Panc1 (cell line): ENCODE measurements at regions not wholly inside any gene's neighbourhood (a gene's known extent, or its start where the extent isn't known, plus 50 kb on each side); places are given as distances from the start of the nearest gene placed in this dataset.

Source experiments
- ATAC-seq: fragments of 200-7000 bp; cut with Tn5 transposase; 2 replicates; pipeline ENCODE4 v1.9.1; 2020; ENCODE audit warnings: mild to moderate bottlenecking, moderate library complexity
- BruUV-seq: library from RNA; stranded (reverse); fragments of 400-500 nt; replicated peaks from 2 replicates; lab custom pipeline; 2021; lab: Mats Ljungman, UMichigan
- CTCF ChIA-PET: fragments of 300-600 bp; sonication (Branson Sonifier 250); formaldehyde crosslinking; loops from one replicate; lab custom pipeline; 2022; ENCODE audit warnings: antibody characterized with exemption; lab: Charles Lee
- POLR2A ChIA-PET: fragments of 300-600 bp; sonication (Branson Sonifier 250); formaldehyde crosslinking; loops from one replicate; lab custom pipeline; 2022; ENCODE audit warnings: antibody characterized with exemption; lab: Charles Lee
- DNase-seq: peaks from one replicate; pipeline ENCODE4 v3.0.0-alpha.2; 2010; ENCODE audit warnings: low read depth, low spot score
- H3K27ac ChIP-seq: 2 replicates; pipeline ENCODE4 v1.5.1; 2011; ENCODE audit warnings: mild to moderate bottlenecking, low read length, inconsistent platforms
- H3K27me3 ChIP-seq: fragments of 200-500 bp; sonication (Bioruptor generic); 2 replicates; pipeline ENCODE4 v1.6.0; 2014; ENCODE audit warnings: low read length, inconsistent platforms; ENCODE audit not compliant: control insufficient read depth, insufficient read depth
- H3K36me3 ChIP-seq: fragments of 200-500 bp; sonication (Bioruptor generic); 2 replicates; pipeline ENCODE4 v1.5.1; 2014; ENCODE audit warnings: inconsistent platforms, mild to moderate bottlenecking, low read length, moderate library complexity; ENCODE audit not compliant: control insufficient read depth, insufficient read depth
- H3K4me1 ChIP-seq: 2 replicates; pipeline ENCODE4 v1.5.1; 2011; ENCODE audit warnings: inconsistent platforms, mild to moderate bottlenecking, low read length, moderate library complexity; ENCODE audit not compliant: control insufficient read depth, insufficient read depth
- H3K4me3 ChIP-seq, 2 experiments: 2 replicates each; pipeline ENCODE4 v1.5.1; 2011 to 2012; ENCODE audit warnings: low read depth in 2 of 2, low read length in 2 of 2, mild to moderate bottlenecking in 2 of 2, inconsistent platforms in 1 of 2, moderate library complexity in 1 of 2
- H3K9me3 ChIP-seq: fragments of 200-500 bp; sonication (Bioruptor generic); 2 replicates; pipeline ENCODE4 v1.5.1; 2014; ENCODE audit warnings: low read depth, mild to moderate bottlenecking, inconsistent platforms, low read length, moderate library complexity; ENCODE audit not compliant: control insufficient read depth, insufficient read depth
- POLR2AphosphoS5 ChIP-seq: IDR thresholded peaks from 2 replicates; pipeline ENCODE4 v1.6.1; 2012; ENCODE audit warnings: mild to moderate bottlenecking, low read depth, low read length, moderate library complexity
- SIN3A ChIP-seq: IDR thresholded peaks from 2 replicates; pipeline ENCODE4 v1.6.1; 2012; ENCODE audit warnings: low read depth, mild to moderate bottlenecking, low read length, moderate library complexity, borderline replicate concordance; ENCODE audit not compliant: insufficient read depth
- TCF7L2 ChIP-seq: IDR thresholded peaks from 2 replicates; pipeline ENCODE4 v1.6.1; 2011; ENCODE audit warnings: mild to moderate bottlenecking, low read depth, low read length, inconsistent platforms
- in situ Hi-C: cut with HindIII; loops from 2 replicates; pipeline ENCODE4 v1.10.0; 2016; ENCODE audit warnings: low sequenced_read_pairs, low pct_unique_long_range_greater_than_20kb
- intact Hi-C: fragments of 100-400 bp; cut with micrococcal nuclease; formaldehyde crosslinking; loops from one replicate; pipeline ENCODE4 v1.10.0; 2022; ENCODE audit not compliant: unreplicated experiment
- TF ChIP-seq, protein P1 (sequence below): fragments of 450-650 bp; IDR thresholded peaks from 2 replicates; pipeline ENCODE4 v1.5.1; 2017; ENCODE audit warnings: mild to moderate bottlenecking
- TF ChIP-seq, protein P2 (sequence below), 2 experiments: IDR thresholded peaks; 2 replicates each; pipeline ENCODE4 v1.6.1; 2011 to 2012; ENCODE audit warnings: low read depth in 2 of 2, control low read depth in 1 of 2, low read length in 1 of 2, mild to moderate bottlenecking in 1 of 2, moderate library complexity in 1 of 2; ENCODE audit not compliant: insufficient read depth in 1 of 2

DNA sequence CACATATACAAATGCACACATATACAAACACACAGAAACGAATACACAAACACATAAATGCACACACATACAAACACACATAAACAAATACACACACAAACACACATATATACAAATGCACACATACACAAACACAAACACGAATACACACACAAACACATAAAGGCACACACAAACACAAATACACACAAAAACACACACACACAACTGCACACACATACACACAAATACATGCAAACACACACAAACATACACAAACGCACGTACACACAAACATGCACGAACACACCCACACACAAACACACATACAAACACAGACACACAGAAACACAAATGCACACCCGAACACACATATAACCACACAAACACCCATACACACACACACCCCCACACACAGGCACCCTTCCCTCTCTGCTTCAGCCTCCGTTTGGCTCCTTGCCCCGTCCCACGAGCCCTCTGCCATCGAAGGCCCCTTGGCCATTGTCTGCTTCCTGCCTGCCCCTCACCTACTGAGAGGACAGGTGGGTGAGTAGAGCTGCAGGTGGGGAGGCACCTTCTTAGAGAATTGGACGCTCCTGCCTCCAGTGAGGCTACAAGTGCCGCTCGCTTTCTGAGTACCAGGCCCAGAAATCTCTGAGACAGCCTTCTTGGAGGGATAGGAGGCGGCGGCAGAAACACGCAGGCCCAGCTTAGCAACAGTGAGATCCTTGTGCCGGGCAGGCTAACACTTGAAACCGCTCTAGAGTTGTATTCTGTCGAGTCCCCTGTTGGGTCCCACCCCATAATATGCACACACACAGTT lies 331.2 kb downstream of the FOXL1 start:
- ATAC-seq (no peak), DNase-seq (no peak)
- H3K27ac ChIP-seq: no peak overlapping the region
- no peak for TF ChIP-seq SIN3A
- no peaks in the 10 kb centered on the region for H3K27me3 ChIP-seq
- ChIA-PET CTCF (no interaction called here), POLR2A (no interaction called here)
- in situ Hi-C loops (no loop called here), intact Hi-C loops (no loop called here)
- no peak overlapping the region for H3K4me3 ChIP-seq
- no peaks in the 10 kb centered on the region for H3K4me1 ChIP-seq
- BruUV-seq: no TSS peak
- H3K9me3 ChIP-seq: no peaks in the 10 kb centered on the region
- H3K36me3 ChIP-seq: no peaks in the 10 kb centered on the region

DNA sequence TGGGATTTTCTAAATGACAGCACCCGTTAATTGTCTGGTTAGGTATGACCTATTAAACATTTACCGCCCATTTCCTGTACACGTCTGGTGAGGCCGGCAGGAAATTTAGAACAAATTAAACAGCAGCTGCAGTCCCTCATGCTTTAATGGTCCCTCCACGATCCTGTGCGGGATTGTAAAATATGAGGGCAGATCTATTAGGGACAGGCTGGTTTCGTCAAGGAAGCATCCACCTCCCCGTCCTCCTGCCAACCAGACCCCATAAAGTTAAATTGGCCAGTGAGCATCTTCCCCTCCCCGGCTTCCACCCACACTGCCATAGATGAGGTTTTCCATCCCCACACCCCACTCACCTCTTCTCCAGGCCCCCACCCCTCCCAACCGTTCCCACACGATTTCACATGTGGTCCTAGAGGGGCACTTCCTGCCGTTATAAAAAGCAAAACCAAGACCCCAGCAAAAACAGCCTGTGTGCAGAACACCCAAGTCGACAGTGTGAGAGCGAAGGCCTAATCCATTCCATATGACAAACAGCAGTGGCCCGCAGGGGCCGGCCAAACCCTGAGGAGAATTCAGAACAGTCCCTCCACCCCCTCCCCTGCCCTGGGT lies 331.9 kb downstream of the FOXL1 start:
- no peaks in the 10 kb centered on the region for H3K9me3 ChIP-seq
- no peaks in the 10 kb centered on the region for H3K4me1 ChIP-seq
- H3K27ac ChIP-seq: no peak overlapping the region
- intact Hi-C loops (no loop called here), in situ Hi-C loops (no loop called here)
- CTCF ChIA-PET: no interaction called here
- TF ChIP-seq, protein P1, sequence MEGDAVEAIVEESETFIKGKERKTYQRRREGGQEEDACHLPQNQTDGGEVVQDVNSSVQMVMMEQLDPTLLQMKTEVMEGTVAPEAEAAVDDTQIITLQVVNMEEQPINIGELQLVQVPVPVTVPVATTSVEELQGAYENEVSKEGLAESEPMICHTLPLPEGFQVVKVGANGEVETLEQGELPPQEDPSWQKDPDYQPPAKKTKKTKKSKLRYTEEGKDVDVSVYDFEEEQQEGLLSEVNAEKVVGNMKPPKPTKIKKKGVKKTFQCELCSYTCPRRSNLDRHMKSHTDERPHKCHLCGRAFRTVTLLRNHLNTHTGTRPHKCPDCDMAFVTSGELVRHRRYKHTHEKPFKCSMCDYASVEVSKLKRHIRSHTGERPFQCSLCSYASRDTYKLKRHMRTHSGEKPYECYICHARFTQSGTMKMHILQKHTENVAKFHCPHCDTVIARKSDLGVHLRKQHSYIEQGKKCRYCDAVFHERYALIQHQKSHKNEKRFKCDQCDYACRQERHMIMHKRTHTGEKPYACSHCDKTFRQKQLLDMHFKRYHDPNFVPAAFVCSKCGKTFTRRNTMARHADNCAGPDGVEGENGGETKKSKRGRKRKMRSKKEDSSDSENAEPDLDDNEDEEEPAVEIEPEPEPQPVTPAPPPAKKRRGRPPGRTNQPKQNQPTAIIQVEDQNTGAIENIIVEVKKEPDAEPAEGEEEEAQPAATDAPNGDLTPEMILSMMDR: no peak
- TF ChIP-seq TCF7L2: no peak
- no peak for TF ChIP-seq POLR2AphosphoS5
- TF ChIP-seq, protein P2, sequence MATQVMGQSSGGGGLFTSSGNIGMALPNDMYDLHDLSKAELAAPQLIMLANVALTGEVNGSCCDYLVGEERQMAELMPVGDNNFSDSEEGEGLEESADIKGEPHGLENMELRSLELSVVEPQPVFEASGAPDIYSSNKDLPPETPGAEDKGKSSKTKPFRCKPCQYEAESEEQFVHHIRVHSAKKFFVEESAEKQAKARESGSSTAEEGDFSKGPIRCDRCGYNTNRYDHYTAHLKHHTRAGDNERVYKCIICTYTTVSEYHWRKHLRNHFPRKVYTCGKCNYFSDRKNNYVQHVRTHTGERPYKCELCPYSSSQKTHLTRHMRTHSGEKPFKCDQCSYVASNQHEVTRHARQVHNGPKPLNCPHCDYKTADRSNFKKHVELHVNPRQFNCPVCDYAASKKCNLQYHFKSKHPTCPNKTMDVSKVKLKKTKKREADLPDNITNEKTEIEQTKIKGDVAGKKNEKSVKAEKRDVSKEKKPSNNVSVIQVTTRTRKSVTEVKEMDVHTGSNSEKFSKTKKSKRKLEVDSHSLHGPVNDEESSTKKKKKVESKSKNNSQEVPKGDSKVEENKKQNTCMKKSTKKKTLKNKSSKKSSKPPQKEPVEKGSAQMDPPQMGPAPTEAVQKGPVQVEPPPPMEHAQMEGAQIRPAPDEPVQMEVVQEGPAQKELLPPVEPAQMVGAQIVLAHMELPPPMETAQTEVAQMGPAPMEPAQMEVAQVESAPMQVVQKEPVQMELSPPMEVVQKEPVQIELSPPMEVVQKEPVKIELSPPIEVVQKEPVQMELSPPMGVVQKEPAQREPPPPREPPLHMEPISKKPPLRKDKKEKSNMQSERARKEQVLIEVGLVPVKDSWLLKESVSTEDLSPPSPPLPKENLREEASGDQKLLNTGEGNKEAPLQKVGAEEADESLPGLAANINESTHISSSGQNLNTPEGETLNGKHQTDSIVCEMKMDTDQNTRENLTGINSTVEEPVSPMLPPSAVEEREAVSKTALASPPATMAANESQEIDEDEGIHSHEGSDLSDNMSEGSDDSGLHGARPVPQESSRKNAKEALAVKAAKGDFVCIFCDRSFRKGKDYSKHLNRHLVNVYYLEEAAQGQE (IDR thresholded peaks at IDR 0.05; ENCODE audit: insufficient read depth in 1 of 2, low read depth in 2 of 2, low read length in 1 of 2): no peak
- no peak for TF ChIP-seq SIN3A
- no peaks in the 10 kb centered on the region for H3K36me3 ChIP-seq
- ATAC-seq (no peak), DNase-seq (no peak)
- BruUV-seq: no TSS peak
- no peak overlapping the region for H3K4me3 ChIP-seq
- POLR2A ChIA-PET: no interaction called here
- H3K27me3 ChIP-seq: no peaks in the 10 kb centered on the region

DNA sequence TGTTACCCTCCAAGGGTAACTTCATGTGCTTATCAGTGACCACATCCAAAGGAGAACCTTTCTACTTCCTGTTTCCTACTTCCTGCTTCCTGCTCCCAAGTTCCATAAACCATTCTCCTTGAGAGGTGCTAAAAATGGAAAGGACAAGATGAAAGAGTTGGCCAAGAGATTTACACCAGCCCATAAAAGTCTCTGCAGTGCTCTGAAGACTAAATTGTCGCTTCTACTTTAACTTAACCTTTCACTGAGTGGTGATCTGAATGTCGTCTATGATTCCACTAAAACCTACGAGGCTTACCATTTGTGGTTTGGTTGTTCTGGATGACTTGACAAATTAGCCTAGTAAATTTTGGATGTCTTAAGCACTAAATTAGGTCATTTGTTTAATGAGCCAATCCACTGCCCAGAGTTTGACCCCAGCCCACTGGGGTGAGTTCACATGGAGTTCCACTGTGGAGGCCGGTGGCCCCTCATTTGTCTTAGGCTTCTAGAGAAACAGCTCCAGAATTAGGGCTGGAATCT lies 333.1 kb downstream of the FOXL1 start:
- no peak overlapping the region for H3K4me3 ChIP-seq
- CTCF ChIA-PET: no interaction called here
- POLR2A ChIA-PET: no interaction called here
- no peaks in the 10 kb centered on the region for H3K4me1 ChIP-seq
- intact Hi-C loops (no loop called here), in situ Hi-C loops (no loop called here)
- no peak for TF ChIP-seq TCF7L2
- TF ChIP-seq, protein P1: no peak
- BruUV-seq: no TSS peak
- H3K27ac ChIP-seq: no peak overlapping the region
- no peaks in the 10 kb centered on the region for H3K27me3 ChIP-seq
- ATAC-seq: no peak
- no peaks in the 10 kb centered on the region for H3K9me3 ChIP-seq
- DNase-seq: no peak
- no peaks in the 10 kb centered on the region for H3K36me3 ChIP-seq
